HEK293T (cell line): ENCODE measurements at regions not wholly inside any gene's neighbourhood (a gene's known extent, or its start where the extent isn't known, plus 50 kb on each side); places are given as distances from the start of the nearest gene placed in this dataset.

Experiments
- CTCF ChIA-PET: fragments of 350-600 bp; formaldehyde crosslinking; extraction: SDS; loops from one replicate; lab custom pipeline; 2021; ENCODE audit warnings: antibody characterized with exemption, inconsistent platforms; lab: Yijun Ruan, JAX
- POLR2A ChIA-PET: fragments of 350-600 bp; formaldehyde crosslinking; extraction: SDS; loops from one replicate; lab custom pipeline; 2020; ENCODE audit warnings: antibody characterized with exemption, inconsistent platforms; lab: Yijun Ruan, JAX
- DNase-seq: peaks from one replicate; pipeline ENCODE4 v3.0.0; 2012; ENCODE audit warnings: mixed read lengths; ENCODE audit errors: extremely low spot score
- ARNT ChIP-seq: fragments of 450-650 bp; IDR thresholded peaks from 2 replicates; pipeline ENCODE4 v1.6.1; 2017; ENCODE audit warnings: mild to moderate bottlenecking
- BHLHE40 ChIP-seq: fragments of 450-650 bp; IDR thresholded peaks from 2 replicates; pipeline ENCODE4 v1.6.1; 2016; ENCODE audit warnings: mild to moderate bottlenecking, moderate library complexity, borderline replicate concordance
- CTBP1 ChIP-seq: fragments of 450-650 bp; IDR thresholded peaks from 2 replicates; pipeline ENCODE4 v1.6.1; 2016; ENCODE audit warnings: borderline replicate concordance
- ELF4 ChIP-seq: fragments of 450-650 bp; IDR thresholded peaks from 2 replicates; pipeline ENCODE4 v1.6.1; 2017; ENCODE audit warnings: antibody characterized with exemption
- FOXA1 ChIP-seq: fragments of 450-650 bp; IDR thresholded peaks from 2 replicates; pipeline ENCODE4 v1.6.1; 2016; ENCODE audit warnings: mild to moderate bottlenecking
- FOXK2 ChIP-seq: fragments of 450-650 bp; IDR thresholded peaks from 2 replicates; pipeline ENCODE4 v1.6.1; 2016; ENCODE audit warnings: mild to moderate bottlenecking
- FOXM1 ChIP-seq: fragments of 450-650 bp; IDR thresholded peaks from 2 replicates; pipeline ENCODE4 v1.6.1; 2017; ENCODE audit warnings: mild to moderate bottlenecking, borderline replicate concordance
- HDGF ChIP-seq: fragments of 450-650 bp; IDR thresholded peaks from 2 replicates; pipeline ENCODE4 v1.6.1; 2017; ENCODE audit warnings: antibody characterized with exemption, borderline replicate concordance
- L3MBTL2 ChIP-seq: fragments of 450-650 bp; conservative IDR thresholded peaks from 2 replicates; pipeline ENCODE4 v1.6.1; 2016; ENCODE audit warnings: mild to moderate bottlenecking
- LEF1 ChIP-seq: fragments of 450-650 bp; IDR thresholded peaks from 2 replicates; pipeline ENCODE4 v1.6.1; 2017; ENCODE audit warnings: mild to moderate bottlenecking, borderline replicate concordance
- NFRKB ChIP-seq: fragments of 450-650 bp; IDR thresholded peaks from 2 replicates; pipeline ENCODE4 v1.6.1; 2016; ENCODE audit warnings: mild to moderate bottlenecking, moderate library complexity
- PKNOX1 ChIP-seq: fragments of 450-650 bp; IDR thresholded peaks from 2 replicates; pipeline ENCODE4 v1.6.1; 2016
- SP1 ChIP-seq: fragments of 450-650 bp; IDR thresholded peaks from 2 replicates; pipeline ENCODE4 v1.6.1; 2017
- SUZ12 ChIP-seq: fragments of 450-650 bp; IDR thresholded peaks from 2 replicates; pipeline ENCODE4 v1.6.1; 2016; ENCODE audit warnings: mild to moderate bottlenecking
- TARDBP ChIP-seq: fragments of 450-650 bp; IDR thresholded peaks from 2 replicates; pipeline ENCODE4 v1.6.1; 2016
- ZNF384 ChIP-seq: fragments of 450-650 bp; IDR thresholded peaks from 2 replicates; pipeline ENCODE4 v1.6.1; 2016

DNA sequence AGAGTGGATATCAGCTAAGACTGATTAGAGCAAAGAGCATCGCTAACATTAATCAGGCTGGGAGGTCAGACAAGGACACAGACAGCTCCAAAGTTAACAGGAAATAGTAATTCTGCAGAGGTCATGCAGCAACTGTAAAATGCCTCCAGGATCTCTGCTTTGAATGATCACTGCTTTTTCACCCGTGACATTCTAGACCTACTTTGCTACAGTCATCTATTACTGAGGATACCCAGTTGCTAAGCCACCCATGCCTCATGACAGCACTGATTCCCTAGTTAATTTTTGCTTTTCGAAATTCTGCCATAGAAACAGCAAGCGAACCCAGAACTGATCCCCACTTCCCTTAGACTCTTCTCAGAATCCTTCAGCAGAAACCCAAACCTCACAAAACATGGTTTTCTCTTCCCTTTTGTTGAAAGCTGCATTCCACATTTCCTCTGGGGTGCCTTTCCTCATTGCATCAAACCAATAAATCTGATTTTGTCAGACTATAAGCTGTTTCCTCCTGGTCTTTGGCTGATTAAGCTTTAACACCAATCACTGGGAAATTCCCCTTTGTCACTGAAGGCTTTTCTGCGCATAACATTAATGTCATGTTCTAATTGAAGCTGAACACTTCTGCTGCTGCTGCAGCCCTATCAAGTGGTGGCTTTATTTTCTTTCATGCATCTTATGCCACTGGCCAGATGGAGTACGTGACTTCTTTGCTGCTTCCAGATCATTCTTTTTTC lies 201.1 kb upstream of the CHD1 start:
- ChIA-PET CTCF (interaction anchor here (1.0 kb wide), 1 partner anchor 25 kb away, joined by 3 read pairs; no protein-coding TSS in a partner anchor), POLR2A (no interaction called here)
- no peak for DNase-seq
- no peak for TF ChIP-seq HDGF
- TF ChIP-seq L3MBTL2 = no peak
- TF ChIP-seq SUZ12 = no peak
- TF ChIP-seq FOXM1 = no peak
- no peak for TF ChIP-seq NFRKB
- TF ChIP-seq SP1 = no peak
- no peak for TF ChIP-seq FOXK2
- no peak for TF ChIP-seq ARNT
- TF ChIP-seq TARDBP = no peak
- TF ChIP-seq LEF1 = no peak
- TF ChIP-seq BHLHE40 = no peak
- no peak for TF ChIP-seq FOXA1

DNA sequence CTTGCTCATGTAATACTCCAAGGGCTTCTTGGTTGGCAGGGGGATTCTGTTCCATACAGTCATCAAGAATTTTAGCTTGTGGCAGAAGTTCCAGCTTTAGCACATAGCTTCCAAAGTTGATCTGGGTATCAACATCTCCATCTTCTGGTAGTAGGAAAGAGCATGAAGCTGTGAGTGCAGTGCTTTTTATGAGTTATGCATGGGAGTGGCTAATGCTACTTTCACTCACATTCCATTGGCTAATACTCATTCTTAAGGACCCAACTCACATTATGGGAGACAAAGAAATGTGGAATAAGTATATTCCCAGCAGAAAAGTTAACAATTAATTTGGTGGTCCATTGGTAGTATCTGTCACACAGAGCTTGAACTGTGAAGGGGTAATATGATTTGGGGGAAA lies 194.2 kb upstream of the CHD1 start:
- POLR2A ChIA-PET = no interaction called here
- CTCF ChIA-PET = no interaction called here
- no peak for DNase-seq
- TF ChIP-seq ARNT = no peak
- no peak for TF ChIP-seq L3MBTL2
- TF ChIP-seq TARDBP = no peak
- TF ChIP-seq FOXM1 = no peak
- TF ChIP-seq ELF4 = no peak
- TF ChIP-seq FOXK2 = no peak
- no peak for TF ChIP-seq SP1
- no peak for TF ChIP-seq LEF1
- no peak for TF ChIP-seq BHLHE40
- TF ChIP-seq FOXA1 = no peak
- no peak for TF ChIP-seq ZNF384
- no peak for TF ChIP-seq HDGF
- no peak for TF ChIP-seq SUZ12
- TF ChIP-seq CTBP1 = no peak
- TF ChIP-seq PKNOX1 = no peak
- TF ChIP-seq NFRKB = no peak

DNA sequence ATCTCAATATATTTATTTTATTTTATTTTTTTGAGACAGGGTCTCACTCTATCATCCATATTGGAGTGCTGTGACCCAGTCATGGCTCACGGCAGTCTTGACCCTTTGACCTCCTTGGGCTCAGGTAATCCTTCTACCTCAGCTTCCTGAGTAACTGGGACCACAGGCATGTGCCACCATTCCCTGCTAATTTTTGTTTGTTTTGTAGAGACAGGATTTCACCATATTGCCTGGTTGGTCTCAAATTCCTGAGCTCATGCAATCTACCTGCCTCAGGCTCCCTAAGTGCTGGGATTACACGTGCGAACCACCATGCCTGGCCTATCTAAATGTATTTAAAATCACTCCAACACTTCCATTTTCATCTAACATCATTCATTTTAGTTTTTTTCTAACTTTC lies 190.5 kb upstream of the CHD1 start:
- no peak for DNase-seq
- no peak for TF ChIP-seq FOXK2
- no peak for TF ChIP-seq ELF4
- no peak for TF ChIP-seq FOXM1
- TF ChIP-seq PKNOX1 = no peak
- no peak for TF ChIP-seq TARDBP
- no peak for TF ChIP-seq ZNF384
- no peak for TF ChIP-seq SUZ12
- TF ChIP-seq ARNT = no peak
- TF ChIP-seq SP1 = no peak
- no peak for TF ChIP-seq LEF1
- ChIA-PET POLR2A (no interaction called here), CTCF (no interaction called here)

DNA sequence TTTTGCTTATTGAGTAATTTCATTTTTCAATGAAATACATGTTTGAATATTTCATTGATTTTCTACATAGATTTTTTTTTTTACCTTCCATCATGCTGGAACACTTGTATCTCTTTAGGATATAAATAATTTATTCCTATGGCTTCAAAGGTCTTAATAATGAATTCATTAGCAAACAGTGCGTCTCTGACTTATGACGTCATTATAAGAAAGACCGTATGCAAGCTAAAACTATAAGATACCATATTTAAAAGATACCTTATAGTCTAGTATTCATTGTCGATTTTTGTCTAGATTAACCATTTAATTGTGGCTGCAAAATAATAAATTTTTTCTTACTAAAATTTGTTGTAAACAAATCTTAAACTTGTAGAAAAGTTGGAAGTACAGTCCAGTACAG lies 187.7 kb upstream of the CHD1 start:
- ChIA-PET POLR2A (no interaction called here), CTCF (no interaction called here)
- no peak for DNase-seq
- no peak for TF ChIP-seq HDGF
- TF ChIP-seq FOXA1 = no peak
- no peak for TF ChIP-seq LEF1
- TF ChIP-seq CTBP1 = no peak
- no peak for TF ChIP-seq ELF4
- no peak for TF ChIP-seq L3MBTL2
- TF ChIP-seq FOXM1 = no peak
- TF ChIP-seq SP1 = no peak
- no peak for TF ChIP-seq TARDBP
- no peak for TF ChIP-seq NFRKB
- no peak for TF ChIP-seq ARNT
- no peak for TF ChIP-seq FOXK2
- TF ChIP-seq ZNF384 = no peak
- no peak for TF ChIP-seq BHLHE40
- TF ChIP-seq SUZ12 = no peak

DNA sequence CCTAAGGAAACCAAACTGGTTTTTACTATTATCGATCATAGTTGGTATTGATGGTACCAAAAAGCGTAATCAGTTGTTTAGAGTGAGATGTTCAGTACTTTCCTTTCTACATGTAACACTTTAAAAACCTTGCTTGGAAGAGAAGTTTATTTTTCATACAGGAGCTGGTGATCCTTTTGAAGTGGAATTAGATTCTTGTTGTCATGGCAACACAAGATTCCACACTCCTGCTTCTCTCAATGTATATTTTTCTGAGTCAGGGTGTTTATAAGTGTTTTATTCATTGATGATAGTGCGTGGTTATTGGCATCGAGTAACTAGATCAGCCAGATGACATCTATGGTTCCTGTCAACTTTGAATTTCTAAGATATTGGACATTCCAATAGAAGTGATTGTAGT lies 181.1 kb upstream of the CHD1 start:
- DNase-seq = no peak
- no peak for TF ChIP-seq NFRKB
- no peak for TF ChIP-seq TARDBP
- no peak for TF ChIP-seq HDGF
- TF ChIP-seq PKNOX1 = no peak
- no peak for TF ChIP-seq CTBP1
- no peak for TF ChIP-seq SUZ12
- no peak for TF ChIP-seq ARNT
- no peak for TF ChIP-seq FOXA1
- no peak for TF ChIP-seq FOXM1
- no peak for TF ChIP-seq ZNF384
- no peak for TF ChIP-seq BHLHE40
- no peak for TF ChIP-seq LEF1
- no peak for TF ChIP-seq SP1
- TF ChIP-seq FOXK2 = no peak
- no peak for TF ChIP-seq L3MBTL2
- TF ChIP-seq ELF4 = no peak

DNA sequence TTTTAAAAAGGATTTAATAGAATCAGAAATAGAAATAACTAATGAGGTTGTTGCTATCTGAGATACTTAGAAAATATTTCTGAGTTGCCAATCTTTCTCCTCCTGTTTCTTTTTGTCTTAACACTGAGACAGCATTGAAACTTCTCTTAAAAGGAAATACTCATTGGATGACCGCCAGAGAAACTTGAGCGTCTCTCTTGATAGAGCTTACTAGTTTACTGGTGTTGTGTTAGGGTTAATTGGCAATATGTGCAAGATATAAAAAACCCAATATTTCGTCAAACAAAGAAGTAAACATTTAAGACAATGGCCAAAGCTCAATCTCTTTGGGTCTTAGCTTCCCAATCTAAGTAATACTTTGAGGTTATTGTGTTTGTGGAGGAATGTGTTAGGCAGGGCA lies 176.4 kb upstream of the CHD1 start:
- CTCF ChIA-PET = interaction anchor here (0.6 to 1.2 kb wide), 8 partner anchors 10 to 348 kb away, joined by 3 to 9 read pairs (median 5); no protein-coding TSS in a partner anchor
- TF ChIP-seq LEF1 = no peak
- no peak for TF ChIP-seq SUZ12
- TF ChIP-seq FOXK2 = no peak
- no peak for TF ChIP-seq SP1
- no peak for TF ChIP-seq ARNT
- TF ChIP-seq ZNF384 = no peak
- no peak for TF ChIP-seq BHLHE40
- TF ChIP-seq ELF4 = no peak
- TF ChIP-seq PKNOX1 = no peak
- TF ChIP-seq CTBP1 = no peak
- TF ChIP-seq FOXA1 = no peak
- no peak for DNase-seq
- POLR2A ChIA-PET = no interaction called here

More for the DNA sequence above, 181.1 kb upstream of the CHD1 start:
- CTCF ChIA-PET = no interaction called here
- POLR2A ChIA-PET = no interaction called here
